Progenitor cell of endocrine pancreas (in vitro differentiated cells): ENCODE measurements at regions not wholly inside any gene's neighbourhood (a gene's known extent, or its start where the extent isn't known, plus 50 kb on each side); places are given as distances from the start of the nearest gene placed in this dataset.
"Not testable (repeated sequence)": the region's sequence is repeated elsewhere in the genome, so short reads cannot be mapped to it uniquely, and the experiment has no call there.

ENCODE experiments used
- DNase-seq: peaks from one replicate; pipeline ENCODE4 v3.0.0; 2021; ENCODE audit warnings: low spot score; ENCODE audit not compliant: unreplicated experiment
- H3K27ac Mint-ChIP-seq: 2 replicates; pipeline ENCODE4 v1.8.0; 2021; ENCODE audit warnings: mild to moderate bottlenecking, moderate library complexity, mixed read lengths
- H3K27me3 Mint-ChIP-seq: 2 replicates; pipeline ENCODE4 v1.8.0; 2021; ENCODE audit warnings: mixed read lengths
- H3K36me3 Mint-ChIP-seq: 2 replicates; pipeline ENCODE4 v1.8.0; 2022; ENCODE audit warnings: mixed read lengths; ENCODE audit not compliant: insufficient read depth
- H3K4me1 Mint-ChIP-seq: 2 replicates; pipeline ENCODE4 v1.8.0; 2021; ENCODE audit warnings: low read depth, mixed read lengths
- H3K4me3 Mint-ChIP-seq: 2 replicates; pipeline ENCODE4 v1.8.0; 2021; ENCODE audit warnings: low read depth, mild to moderate bottlenecking, moderate library complexity, mixed read lengths
- H3K9me3 Mint-ChIP-seq: 2 replicates; pipeline ENCODE4 v1.8.0; 2021; ENCODE audit warnings: low read depth, mixed read lengths
- CTCF ChIP-seq: fragments of 200-600 bp; sonication (generic); IDR thresholded peaks from one replicate; pipeline ENCODE4 v1.5.0; 2021; ENCODE audit warnings: antibody characterized with exemption, mild to moderate bottlenecking; ENCODE audit not compliant: unreplicated experiment

- H3K27me3 Mint-ChIP-seq, result no peaks in the 10 kb centered on the region
- DNase-seq, result no peak
- no peak for TF ChIP-seq CTCF
- no peaks in the 10 kb centered on the region for H3K9me3 Mint-ChIP-seq
- H3K4me3 Mint-ChIP-seq, result no peak overlapping the region
- no peaks in the 10 kb centered on the region for H3K36me3 Mint-ChIP-seq
- H3K4me1 Mint-ChIP-seq, result no peaks in the 10 kb centered on the region
- H3K27ac Mint-ChIP-seq, result no peak overlapping the region
Measured at GRCh38 chr5:138686668-138687067, 66.6 kb upstream of the CTNNA1 start.

GRCh38 chr5:138685193-138685745 is 68.0 kb upstream of the CTNNA1 start:
- no peak for TF ChIP-seq CTCF
- no peak overlapping the region for H3K27ac Mint-ChIP-seq
- no peaks in the 10 kb centered on the region for H3K4me1 Mint-ChIP-seq
- no peak for DNase-seq
- H3K36me3 Mint-ChIP-seq, result no peaks in the 10 kb centered on the region
- H3K4me3 Mint-ChIP-seq, result no peak overlapping the region
- no peaks in the 10 kb centered on the region for H3K9me3 Mint-ChIP-seq
- no peaks in the 10 kb centered on the region for H3K27me3 Mint-ChIP-seq

GRCh38 chr5:138682462-138682861 is 70.8 kb upstream of the CTNNA1 start:
- not testable (repeated sequence) for H3K4me3 Mint-ChIP-seq, H3K4me1 Mint-ChIP-seq, H3K36me3 Mint-ChIP-seq, DNase-seq, H3K27ac Mint-ChIP-seq, H3K27me3 Mint-ChIP-seq, H3K9me3 Mint-ChIP-seq

DNA sequence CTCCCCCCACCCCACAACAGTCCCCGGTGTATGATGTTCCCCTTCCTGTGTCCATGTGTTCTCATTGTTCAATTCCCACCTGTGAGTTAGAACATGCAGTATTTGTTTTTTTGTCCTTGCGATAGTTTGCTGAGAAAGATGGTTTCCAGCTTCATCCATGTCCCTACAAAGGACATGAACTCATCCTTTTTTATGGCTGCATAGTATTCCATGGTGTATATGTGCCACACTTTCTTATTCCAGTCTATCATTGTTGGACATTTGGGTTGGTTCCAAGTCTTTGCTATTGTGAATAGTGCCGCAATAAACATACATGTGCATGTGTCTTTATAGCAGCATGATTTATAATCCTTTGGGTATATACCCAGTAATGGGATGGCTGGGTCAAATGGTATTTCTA is 74.4 kb upstream of the CTNNA1 start:
- H3K9me3 Mint-ChIP-seq, H3K36me3 Mint-ChIP-seq: not testable (repeated sequence)

DNA sequence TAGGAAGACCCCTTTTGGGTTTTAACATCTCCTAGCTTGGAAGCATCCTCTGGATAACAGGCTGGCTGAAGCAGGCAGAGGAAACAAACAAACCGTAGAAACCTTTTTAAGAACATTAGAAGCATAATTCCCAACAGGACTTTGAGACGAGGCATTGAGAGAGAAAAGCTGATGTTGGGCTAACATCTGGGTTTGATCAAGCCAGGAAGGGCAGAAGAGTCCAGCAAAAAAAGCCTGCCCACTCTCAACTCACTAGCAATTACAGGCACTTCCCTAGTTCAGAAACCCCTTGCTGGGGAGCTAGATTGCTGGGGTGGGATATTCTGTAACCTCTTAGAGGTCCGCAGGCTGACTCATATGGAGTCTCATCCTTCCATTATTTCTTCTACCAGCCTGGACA is 75.4 kb upstream of the CTNNA1 start:
- Mint-ChIP-seq H3K9me3 (no peaks in the 10 kb centered on the region), H3K4me1 (peaks cover 13% of the 10 kb centered on the region), H3K27me3 (no peaks in the 10 kb centered on the region)

More for the DNA sequence above, 74.4 kb upstream of the CTNNA1 start:
- not testable (repeated sequence) for H3K4me3 Mint-ChIP-seq, H3K27me3 Mint-ChIP-seq, H3K27ac Mint-ChIP-seq, DNase-seq
- peaks cover 12% of the 10 kb centered on the region for H3K4me1 Mint-ChIP-seq

DNA sequence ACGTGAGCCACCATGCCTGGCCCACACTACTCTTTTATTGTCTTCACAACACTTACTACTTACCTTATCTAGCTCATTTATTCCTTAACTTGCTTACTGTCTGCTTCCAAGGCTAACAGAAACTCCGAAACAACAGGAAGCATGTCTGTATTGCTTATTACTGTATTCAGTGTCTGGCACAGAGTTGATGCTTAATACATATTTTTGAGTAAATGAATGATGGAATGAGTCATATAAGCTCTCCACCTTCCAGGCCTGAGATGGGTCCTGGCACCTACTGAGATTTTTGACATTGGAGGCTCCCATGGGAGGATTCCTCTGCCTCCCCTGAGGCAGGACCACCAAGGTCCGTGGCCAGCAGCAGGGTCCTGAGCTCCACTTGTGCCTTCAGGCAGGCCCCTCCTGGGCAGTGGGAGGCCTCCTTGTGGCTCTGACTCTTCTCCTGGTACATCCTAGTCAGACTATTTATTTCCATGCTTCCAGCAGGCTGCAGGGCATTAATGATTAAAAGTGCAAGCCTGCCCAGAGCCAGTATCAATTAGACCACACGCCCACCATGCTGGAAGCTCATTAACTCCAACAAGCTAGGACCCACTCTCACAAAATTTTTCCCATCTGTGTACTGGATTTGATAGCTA is 76.5 kb upstream of the CTNNA1 start:
- peaks cover 1% of the 10 kb centered on the region for H3K36me3 Mint-ChIP-seq
- TF ChIP-seq CTCF, result no peak
- no peaks in the 10 kb centered on the region for H3K9me3 Mint-ChIP-seq
- peak overlapping the region; percentile 60 for H3K27ac Mint-ChIP-seq
- peaks cover 13% of the 10 kb centered on the region for H3K4me1 Mint-ChIP-seq
- H3K27me3 Mint-ChIP-seq, result no peaks in the 10 kb centered on the region
- no peak for DNase-seq
- no peak overlapping the region for H3K4me3 Mint-ChIP-seq

More for the DNA sequence above, 75.4 kb upstream of the CTNNA1 start:
- DNase-seq, result no peak
- H3K36me3 Mint-ChIP-seq, result peaks cover 1% of the 10 kb centered on the region
- H3K4me3 Mint-ChIP-seq, result no peak overlapping the region
- no peak overlapping the region for H3K27ac Mint-ChIP-seq
- no peak for TF ChIP-seq CTCF
